GM21423 (cell line): ENCODE measurements at regions not wholly inside any gene's neighbourhood (a gene's known extent, or its start where the extent isn't known, plus 50 kb on each side); places are given as distances from the start of the nearest gene placed in this dataset.

Experiments used
- ATAC-seq: cut with Tn5 transposase; IDR thresholded peaks from one replicate; pipeline ENCODE4 v1.9.1; 2021; ENCODE audit warnings: mild to moderate bottlenecking, moderate library complexity; ENCODE audit not compliant: unreplicated experiment

- no peak for ATAC-seq
These were observed 172.5 kb upstream of the SHH start for GRCh38 chr7:155984609-155985405.

- ATAC-seq = no peak
These were observed 171.8 kb upstream of the SHH start for GRCh38 chr7:155984028-155984580.

- no peak for ATAC-seq
These were observed 171.0 kb upstream of the SHH start for GRCh38 chr7:155983176-155983815.

GRCh38 chr7:155981703-155982102 lies 169.4 kb upstream of the SHH start:
- ATAC-seq = no peak

GRCh38 chr7:155980841-155981240 lies 168.6 kb upstream of the SHH start:
- no peak for ATAC-seq

GRCh38 chr7:155979994-155980393 lies 167.7 kb upstream of the SHH start:
- ATAC-seq = no peak

- no peak for ATAC-seq
These were observed 167.3 kb upstream of the SHH start for GRCh38 chr7:155979566-155979965.

GRCh38 chr7:155975490-155975889 lies 163.2 kb upstream of the SHH start:
- no peak for ATAC-seq

- no peak for ATAC-seq
These were observed 162.1 kb upstream of the SHH start for GRCh38 chr7:155974186-155974897.

GRCh38 chr7:155973451-155973997 lies 161.3 kb upstream of the SHH start:
- no peak for ATAC-seq

GRCh38 chr7:155972651-155973390 lies 160.6 kb upstream of the SHH start:
- ATAC-seq = no peak

GRCh38 chr7:155972247-155972646 lies 160.0 kb upstream of the SHH start:
- no peak for ATAC-seq

GRCh38 chr7:155971180-155971770 lies 159.0 kb upstream of the SHH start:
- no peak for ATAC-seq

GRCh38 chr7:155969192-155969929 lies 157.1 kb upstream of the SHH start:
- ATAC-seq = no peak

GRCh38 chr7:155965010-155965409 lies 152.7 kb upstream of the SHH start:
- ATAC-seq = no peak

- ATAC-seq = no peak
These were observed 152.3 kb upstream of the SHH start for GRCh38 chr7:155964543-155964942.

GRCh38 chr7:155963771-155964195 lies 151.5 kb upstream of the SHH start:
- ATAC-seq = no peak

GRCh38 chr7:155963356-155963755 lies 151.1 kb upstream of the SHH start:
- no peak for ATAC-seq

- no peak for ATAC-seq
These were observed 150.7 kb upstream of the SHH start for GRCh38 chr7:155962968-155963300.
